ENCODE measurements at regions not wholly inside any gene's neighbourhood (a gene's known extent, or its start where the extent isn't known, plus 50 kb on each side); places are given as distances from the start of the nearest gene placed in this dataset.

- TF ChIP-seq EGR1 (IDR thresholded peaks at IDR 0.05): no peak
- no peak for TF ChIP-seq TAF1 (IDR thresholded peaks at IDR 0.05; ENCODE audit: low read depth)
- TF ChIP-seq YY1 (IDR thresholded peaks at IDR 0.05; ENCODE audit: low read depth): no peak
- no peak for TF ChIP-seq TEAD4 (IDR thresholded peaks at IDR 0.05)
These were observed 533.9 kb downstream of the IRX1 start for GRCh38 chr5:4129523-4129922.

- TF ChIP-seq EGR1 (IDR thresholded peaks at IDR 0.05): no peak
- TF ChIP-seq CREB1 (IDR thresholded peaks at IDR 0.05; ENCODE audit: low read depth): no peak
- no peak for TF ChIP-seq USF1 (IDR thresholded peaks at IDR 0.05)
- TF ChIP-seq ZBTB7A (IDR thresholded peaks at IDR 0.05; ENCODE audit: low read depth): no peak
- no peak for TF ChIP-seq TCF12 (IDR thresholded peaks at IDR 0.05; ENCODE audit: low read depth)
These were observed 535.2 kb downstream of the IRX1 start for GRCh38 chr5:4130819-4131218.

GRCh38 chr5:4137781-4138180 is 542.1 kb downstream of the IRX1 start:
- no peak for TF ChIP-seq EGR1 (IDR thresholded peaks at IDR 0.05)

- TF ChIP-seq USF1 (IDR thresholded peaks at IDR 0.05): no peak
- TF ChIP-seq MAX (IDR thresholded peaks at IDR 0.05): no peak
- TF ChIP-seq CREB1 (IDR thresholded peaks at IDR 0.05; ENCODE audit: low read depth): no peak
- no peak for TF ChIP-seq CEBPB (IDR thresholded peaks at IDR 0.05)
- TF ChIP-seq EP300 (IDR thresholded peaks at IDR 0.05; ENCODE audit: borderline replicate concordance): no peak
- TF ChIP-seq ZBTB7A (IDR thresholded peaks at IDR 0.05; ENCODE audit: low read depth): no peak
- TF ChIP-seq FOXM1 (IDR thresholded peaks at IDR 0.05; ENCODE audit: borderline replicate concordance, low read depth): no peak
- TF ChIP-seq EGR1 (IDR thresholded peaks at IDR 0.05): no peak
- TF ChIP-seq TAF1 (IDR thresholded peaks at IDR 0.05; ENCODE audit: low read depth): no peak
- TF ChIP-seq YY1 (IDR thresholded peaks at IDR 0.05; ENCODE audit: low read depth): no peak
- no peak for TF ChIP-seq RAD21 (IDR thresholded peaks at IDR 0.05; ENCODE audit: low read depth)
- TF ChIP-seq REST (IDR thresholded peaks at IDR 0.05; ENCODE audit: low read depth): no peak
- no peak for TF ChIP-seq TEAD4 (IDR thresholded peaks at IDR 0.05)
- TF ChIP-seq TCF12 (IDR thresholded peaks at IDR 0.05; ENCODE audit: low read depth): no peak
- no peak for TF ChIP-seq NFIC (IDR thresholded peaks at IDR 0.05)
These were observed 547.2 kb downstream of the IRX1 start for GRCh38 chr5:4142842-4143241.

GRCh38 chr5:4144411-4145007 is 548.9 kb downstream of the IRX1 start:
- no peak for TF ChIP-seq TEAD4 (IDR thresholded peaks at IDR 0.05)
- no peak for TF ChIP-seq TAF1 (IDR thresholded peaks at IDR 0.05; ENCODE audit: low read depth)
- TF ChIP-seq YY1 (IDR thresholded peaks at IDR 0.05; ENCODE audit: low read depth): no peak
- TF ChIP-seq CEBPB (IDR thresholded peaks at IDR 0.05): no peak
- TF ChIP-seq FOXM1 (IDR thresholded peaks at IDR 0.05; ENCODE audit: borderline replicate concordance, low read depth): no peak
- no peak for TF ChIP-seq RAD21 (IDR thresholded peaks at IDR 0.05; ENCODE audit: low read depth)
- no peak for TF ChIP-seq MAX (IDR thresholded peaks at IDR 0.05)
- no peak for TF ChIP-seq EP300 (IDR thresholded peaks at IDR 0.05; ENCODE audit: borderline replicate concordance)
- no peak for TF ChIP-seq NFIC (IDR thresholded peaks at IDR 0.05)
- TF ChIP-seq CREB1 (IDR thresholded peaks at IDR 0.05; ENCODE audit: low read depth): no peak
- no peak for TF ChIP-seq EGR1 (IDR thresholded peaks at IDR 0.05)
- TF ChIP-seq REST (IDR thresholded peaks at IDR 0.05; ENCODE audit: low read depth): no peak
- TF ChIP-seq ZBTB7A (IDR thresholded peaks at IDR 0.05; ENCODE audit: low read depth): no peak
- TF ChIP-seq TCF12 (IDR thresholded peaks at IDR 0.05; ENCODE audit: low read depth): no peak
- no peak for TF ChIP-seq USF1 (IDR thresholded peaks at IDR 0.05)

- TF ChIP-seq CREB1 (IDR thresholded peaks at IDR 0.05; ENCODE audit: low read depth): no peak
- no peak for TF ChIP-seq TCF12 (IDR thresholded peaks at IDR 0.05; ENCODE audit: low read depth)
- no peak for TF ChIP-seq TAF1 (IDR thresholded peaks at IDR 0.05; ENCODE audit: low read depth)
- TF ChIP-seq EGR1 (IDR thresholded peaks at IDR 0.05): no peak
- TF ChIP-seq TEAD4 (IDR thresholded peaks at IDR 0.05): no peak
- TF ChIP-seq NFIC (IDR thresholded peaks at IDR 0.05): no peak
- TF ChIP-seq YY1 (IDR thresholded peaks at IDR 0.05; ENCODE audit: low read depth): no peak
- no peak for TF ChIP-seq CEBPB (IDR thresholded peaks at IDR 0.05)
- no peak for TF ChIP-seq EP300 (IDR thresholded peaks at IDR 0.05; ENCODE audit: borderline replicate concordance)
- no peak for TF ChIP-seq REST (IDR thresholded peaks at IDR 0.05; ENCODE audit: low read depth)
- no peak for TF ChIP-seq FOXM1 (IDR thresholded peaks at IDR 0.05; ENCODE audit: borderline replicate concordance, low read depth)
- TF ChIP-seq ZBTB7A (IDR thresholded peaks at IDR 0.05; ENCODE audit: low read depth): no peak
- TF ChIP-seq MAX (IDR thresholded peaks at IDR 0.05): no peak
- no peak for TF ChIP-seq USF1 (IDR thresholded peaks at IDR 0.05)
- no peak for TF ChIP-seq RAD21 (IDR thresholded peaks at IDR 0.05; ENCODE audit: low read depth)
These were observed 549.9 kb downstream of the IRX1 start for GRCh38 chr5:4145511-4145910.

Data from Ishikawa (cell line).